Astrocyte (in vitro differentiated cells and primary cell): ENCODE measurements at regions not wholly inside any gene's neighbourhood (a gene's known extent, or its start where the extent isn't known, plus 50 kb on each side); places are given as distances from the start of the nearest gene placed in this dataset.

Experiments used
- DNase-seq: peaks from one replicate; pipeline ENCODE4 v3.0.0-alpha.2; 2010; ENCODE audit warnings: low read depth
- FAIRE-seq: peaks from 2 replicates; lab custom pipeline; 2011; peaks lifted over from hg19 to GRCh38; lab: Jason Lieb, UNC
- H2AFZ ChIP-seq: 2 replicates; pipeline ENCODE4 v1.6.0; 2012; ENCODE audit warnings: low read depth, low read length, inconsistent platforms
- H3K27ac ChIP-seq: 2 replicates; pipeline ENCODE4 v1.5.1; 2011; ENCODE audit warnings: low read depth, low read length, inconsistent platforms
- H3K27me3 ChIP-seq: 2 replicates; pipeline ENCODE4 v1.6.0; 2011; ENCODE audit warnings: low read length, inconsistent platforms; ENCODE audit not compliant: insufficient read depth
- H3K36me3 ChIP-seq: 2 replicates; pipeline ENCODE4 v1.5.1; 2011; ENCODE audit warnings: low read length, inconsistent platforms; ENCODE audit not compliant: insufficient read depth
- H3K4me1 ChIP-seq: 2 replicates; pipeline ENCODE4 v1.5.1; 2011; ENCODE audit warnings: low read length, inconsistent platforms; ENCODE audit not compliant: insufficient read depth
- H3K4me2 ChIP-seq: 2 replicates; pipeline ENCODE4 v1.6.0; 2012; ENCODE audit warnings: low read length, inconsistent platforms
- H3K4me3 ChIP-seq: 2 replicates; pipeline ENCODE4 v1.5.1; 2011; ENCODE audit warnings: low read depth, mild to moderate bottlenecking, low read length, inconsistent platforms; ENCODE audit not compliant: insufficient read depth
- H3K79me2 ChIP-seq: 2 replicates; pipeline ENCODE4 v1.6.0; 2012; ENCODE audit warnings: mild to moderate bottlenecking, low read length, inconsistent platforms; ENCODE audit not compliant: insufficient read depth
- H3K9ac ChIP-seq: 2 replicates; pipeline ENCODE4 v1.6.0; 2012; ENCODE audit warnings: mild to moderate bottlenecking, low read length, inconsistent platforms
- H3K9me3 ChIP-seq: 2 replicates; pipeline ENCODE4 v1.5.1; 2012; ENCODE audit warnings: low read depth, mild to moderate bottlenecking, low read length, inconsistent platforms; ENCODE audit not compliant: insufficient read depth
- H4K20me1 ChIP-seq: 2 replicates; pipeline ENCODE4 v1.6.0; 2012; ENCODE audit warnings: low read length, inconsistent platforms; ENCODE audit not compliant: insufficient read depth
- H3K27ac Mint-ChIP-seq: one replicate; pipeline ENCODE4 v1.8.0; 2021; ENCODE audit warnings: mild to moderate bottlenecking, mixed read lengths; ENCODE audit not compliant: unreplicated experiment
- H3K27me3 Mint-ChIP-seq: one replicate; pipeline ENCODE4 v1.8.0; 2021; ENCODE audit warnings: low read depth, mixed read lengths; ENCODE audit not compliant: unreplicated experiment
- H3K36me3 Mint-ChIP-seq: one replicate; pipeline ENCODE4 v1.8.0; 2021; ENCODE audit warnings: low read depth, mixed read lengths; ENCODE audit not compliant: unreplicated experiment
- H3K4me1 Mint-ChIP-seq: one replicate; pipeline ENCODE4 v1.8.0; 2021; ENCODE audit warnings: low read depth, mixed read lengths; ENCODE audit not compliant: unreplicated experiment
- H3K4me3 Mint-ChIP-seq: one replicate; pipeline ENCODE4 v1.8.0; 2021; ENCODE audit warnings: mild to moderate bottlenecking, moderate library complexity, mixed read lengths; ENCODE audit not compliant: unreplicated experiment
- H3K9me3 Mint-ChIP-seq: one replicate; pipeline ENCODE4 v1.8.0; 2021; ENCODE audit warnings: mild to moderate bottlenecking, mixed read lengths; ENCODE audit not compliant: unreplicated experiment
- CTCF ChIP-seq: IDR thresholded peaks from 2 replicates; pipeline ENCODE4 v1.5.1; 2011; ENCODE audit warnings: low read depth, mild to moderate bottlenecking, inconsistent platforms, low read length, moderate library complexity; ENCODE audit not compliant: insufficient read depth
- EZH2 ChIP-seq: IDR thresholded peaks from 2 replicates; pipeline ENCODE4 v1.6.1; 2012; ENCODE audit warnings: mild to moderate bottlenecking, low read length, inconsistent platforms; ENCODE audit not compliant: insufficient read depth

GRCh38 chr10:57247271-57247670, 886.2 kb upstream of the ZWINT start:
- Mint-ChIP-seq H3K9me3 (no peaks in the 10 kb centered on the region), H3K4me1 (no peaks in the 10 kb centered on the region), H3K36me3 (no peaks in the 10 kb centered on the region), H3K27me3 (no peaks in the 10 kb centered on the region), H3K27ac (no peak overlapping the region), H3K4me3 (no peak overlapping the region)
- FAIRE-seq (no peak), DNase-seq (no peak)
- no peaks in the 10 kb centered on the region for H4K20me1 ChIP-seq
- H3K27me3 ChIP-seq = no peaks in the 10 kb centered on the region
- no peak overlapping the region for H3K4me2 ChIP-seq
- no peaks in the 10 kb centered on the region for H3K36me3 ChIP-seq
- no peak overlapping the region for H3K27ac ChIP-seq
- H3K79me2 ChIP-seq = no peaks in the 10 kb centered on the region
- TF ChIP-seq CTCF = no peak
- TF ChIP-seq EZH2 = no peak
- no peaks in the 10 kb centered on the region for H3K4me1 ChIP-seq
- H2AFZ ChIP-seq = no peak overlapping the region
- no peak overlapping the region for H3K4me3 ChIP-seq
- H3K9me3 ChIP-seq = no peaks in the 10 kb centered on the region
- H3K9ac ChIP-seq = no peak overlapping the region

GRCh38 chr10:57225920-57226319, 864.9 kb upstream of the ZWINT start:
- H3K4me3 ChIP-seq = no peak overlapping the region
- H3K27ac ChIP-seq = no peak overlapping the region
- no peaks in the 10 kb centered on the region for H4K20me1 ChIP-seq
- Mint-ChIP-seq H3K9me3 (peaks cover 2% of the 10 kb centered on the region), H3K36me3 (no peaks in the 10 kb centered on the region), H3K4me3 (no peak overlapping the region), H3K27ac (no peak overlapping the region), H3K27me3 (no peaks in the 10 kb centered on the region), H3K4me1 (peaks cover 3% of the 10 kb centered on the region)
- no peaks in the 10 kb centered on the region for H3K4me1 ChIP-seq
- no peaks in the 10 kb centered on the region for H3K27me3 ChIP-seq
- FAIRE-seq (no peak), DNase-seq (no peak)
- TF ChIP-seq EZH2 (no peak), CTCF (no peak)
- H2AFZ ChIP-seq = no peak overlapping the region
- no peaks in the 10 kb centered on the region for H3K9me3 ChIP-seq
- no peak overlapping the region for H3K4me2 ChIP-seq
- H3K9ac ChIP-seq = no peak overlapping the region
- H3K79me2 ChIP-seq = no peaks in the 10 kb centered on the region
- no peaks in the 10 kb centered on the region for H3K36me3 ChIP-seq

- Mint-ChIP-seq H3K36me3 (no peaks in the 10 kb centered on the region), H3K9me3 (no peaks in the 10 kb centered on the region), H3K27me3 (no peaks in the 10 kb centered on the region), H3K27ac (no peak overlapping the region), H3K4me3 (no peak overlapping the region), H3K4me1 (peaks cover 3% of the 10 kb centered on the region)
- Histone ChIP-seq H2AFZ (no peak overlapping the region), H3K27ac (no peak overlapping the region), H3K9ac (no peak overlapping the region), H3K4me1 (no peaks in the 10 kb centered on the region), H3K79me2 (no peaks in the 10 kb centered on the region), H3K4me2 (no peak overlapping the region), H3K4me3 (no peak overlapping the region), H4K20me1 (no peaks in the 10 kb centered on the region), H3K27me3 (no peaks in the 10 kb centered on the region), H3K36me3 (no peaks in the 10 kb centered on the region), H3K9me3 (no peaks in the 10 kb centered on the region)
- no peak for FAIRE-seq
- TF ChIP-seq CTCF (no peak), EZH2 (no peak)
- DNase-seq = no peak
Observed at GRCh38 chr10:57224811-57225210, 863.8 kb upstream of the ZWINT start.
